Fibroblast of skin of right quadriceps (primary cell): ENCODE measurements at regions not wholly inside any gene's neighbourhood (a gene's known extent, or its start where the extent isn't known, plus 50 kb on each side); places are given as distances from the start of the nearest gene placed in this dataset.
A peak's percentile ranks its signal among the peaks of the same experiment; 100 is the strongest.

Source experiments
- DNase-seq: peaks from one replicate; pipeline ENCODE4 v3.0.0-alpha.2; 2013

DNA sequence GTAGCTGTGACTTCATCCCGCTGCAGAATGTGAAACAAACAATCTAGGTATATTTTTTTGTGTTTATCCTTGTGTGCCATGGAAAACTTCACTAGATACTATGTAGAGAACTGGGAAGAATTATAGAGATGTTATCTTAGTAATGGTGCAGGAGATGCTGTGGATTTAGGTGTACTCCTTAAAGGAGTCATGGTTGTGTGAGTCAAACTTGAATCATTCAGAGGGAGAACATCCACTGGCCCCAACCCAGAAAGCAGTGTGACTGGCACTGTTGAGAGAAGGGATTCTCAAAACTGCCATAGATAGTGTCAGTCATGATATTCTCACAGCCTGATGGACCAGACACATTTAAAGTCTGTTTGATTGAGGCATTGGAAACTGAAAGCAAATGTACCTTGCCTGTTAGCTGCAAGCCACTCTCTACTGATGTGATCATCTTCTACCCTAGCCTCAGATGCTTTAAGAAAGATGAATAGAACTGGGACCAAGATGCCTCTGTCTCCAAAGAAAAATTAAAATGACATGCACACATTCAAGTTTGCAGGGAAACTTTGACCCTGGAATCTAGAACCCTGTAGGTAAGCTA is 754.6 kb downstream of the MRPL39 start:
- no peak for DNase-seq

DNA sequence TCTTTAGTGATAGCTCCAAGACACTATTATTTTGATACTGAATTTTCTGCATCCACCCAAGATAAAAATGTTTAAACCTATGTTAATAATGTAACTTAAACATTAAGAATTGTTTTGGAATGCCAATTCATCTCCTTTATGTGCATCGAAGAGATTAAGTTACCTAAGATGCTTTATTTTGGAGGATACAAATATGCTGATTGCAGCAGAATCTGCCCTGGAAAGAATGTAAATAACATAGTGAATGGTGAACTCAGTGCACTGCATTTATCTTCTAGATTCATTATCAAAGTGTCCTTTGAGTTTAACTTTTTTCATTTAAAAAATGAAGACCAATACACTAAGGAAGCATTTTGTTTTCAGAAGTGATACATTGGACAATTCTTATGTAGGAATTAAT is 757.2 kb downstream of the MRPL39 start:
- no peak for DNase-seq

DNA sequence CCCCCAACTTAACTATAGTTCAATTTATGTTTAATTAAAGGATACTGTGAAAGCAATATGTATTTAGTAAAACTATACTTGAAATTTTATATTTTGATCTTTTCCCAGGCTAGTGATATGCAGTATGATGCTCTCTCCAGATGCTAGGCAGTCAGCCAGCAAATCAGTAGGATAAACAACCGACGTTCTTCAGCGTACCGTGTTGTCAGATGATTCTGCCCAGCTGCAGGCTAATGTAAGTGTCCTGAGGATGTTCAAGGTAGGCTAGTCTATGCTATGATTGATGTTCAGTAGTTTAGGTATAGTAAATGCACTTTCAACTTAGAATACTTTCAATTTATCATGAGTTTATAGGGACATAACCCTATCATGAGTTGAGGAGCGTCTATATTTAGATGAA is 762.6 kb downstream of the MRPL39 start:
- no peak for DNase-seq

DNA sequence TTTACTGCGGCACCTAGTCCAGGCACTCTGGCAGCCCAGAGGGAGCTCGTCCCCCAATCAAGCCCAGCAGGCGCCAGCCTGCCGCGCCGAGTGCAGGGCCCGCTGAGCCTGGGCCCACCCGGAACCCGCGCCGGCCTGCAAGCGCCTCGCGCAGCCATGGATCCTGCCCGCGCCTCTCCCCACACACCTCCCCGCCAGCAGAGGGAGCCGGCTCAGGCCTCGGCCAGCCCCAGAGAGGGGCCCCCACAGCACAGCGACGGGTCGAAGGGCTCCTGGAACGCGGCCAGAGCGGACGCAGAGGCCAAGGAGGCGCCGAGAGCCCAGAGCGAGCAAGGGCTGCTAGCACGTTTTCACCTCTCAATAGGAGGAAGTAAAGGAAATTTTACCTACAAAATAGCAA is 767.0 kb downstream of the MRPL39 start:
- DNase-seq, result no peak

DNA sequence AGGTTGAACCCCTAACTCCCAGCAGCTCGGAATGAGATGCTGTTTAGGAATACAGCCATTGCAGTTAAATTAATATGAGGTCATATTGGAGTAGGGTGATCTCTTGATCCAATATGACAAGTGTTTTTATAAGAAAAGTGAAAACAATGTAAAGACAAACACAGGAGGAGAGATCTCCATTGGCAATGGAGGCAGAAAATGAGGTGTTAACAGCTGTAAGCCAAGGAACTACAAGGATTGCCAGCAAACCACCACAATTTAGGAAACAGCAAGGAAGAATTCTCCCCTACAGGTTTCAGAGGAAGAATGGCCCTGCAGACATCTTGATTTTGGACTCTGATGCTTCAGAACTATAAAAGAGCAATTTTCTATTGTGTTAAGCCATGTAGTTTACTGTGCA is 774.3 kb downstream of the MRPL39 start:
- no peak for DNase-seq

DNA sequence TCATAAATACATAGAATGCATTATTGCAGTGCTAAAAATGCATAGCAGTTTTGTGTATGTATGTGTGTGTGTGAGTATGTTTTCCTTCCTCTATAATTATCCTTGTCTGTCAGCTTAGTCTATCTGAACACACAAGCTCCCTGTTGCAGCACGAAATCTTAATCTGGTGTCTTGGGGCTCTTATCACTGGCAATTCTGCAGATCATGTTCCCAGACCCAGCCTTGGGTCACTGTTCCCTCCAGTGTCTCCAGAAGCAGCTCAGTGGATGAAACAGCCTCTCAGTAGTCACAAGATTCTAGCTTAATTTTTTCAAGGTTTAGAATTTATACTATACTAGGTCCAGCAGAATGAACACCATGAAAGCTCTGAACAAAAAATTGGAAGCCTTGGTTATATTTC is 777.9 kb downstream of the MRPL39 start:
- no peak for DNase-seq

DNA sequence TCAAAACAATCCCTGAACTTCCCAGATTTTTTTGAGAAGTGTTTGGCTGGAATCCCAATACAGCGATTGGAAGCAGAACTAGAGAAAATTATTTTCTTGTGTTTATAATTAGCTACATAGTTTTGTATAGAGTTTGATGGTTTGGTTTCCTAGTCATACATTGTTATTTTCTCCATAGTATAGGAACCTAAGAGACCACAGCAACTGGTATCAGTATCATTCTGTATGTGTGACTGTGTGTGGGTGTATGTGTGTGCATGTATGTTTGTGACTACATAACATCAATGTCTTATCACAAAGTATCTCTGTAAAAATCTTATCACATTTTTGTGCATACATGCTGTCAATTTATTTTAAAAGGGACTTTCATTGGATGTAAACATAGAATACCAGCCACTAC is 780.5 kb downstream of the MRPL39 start:
- no peak for DNase-seq

DNA sequence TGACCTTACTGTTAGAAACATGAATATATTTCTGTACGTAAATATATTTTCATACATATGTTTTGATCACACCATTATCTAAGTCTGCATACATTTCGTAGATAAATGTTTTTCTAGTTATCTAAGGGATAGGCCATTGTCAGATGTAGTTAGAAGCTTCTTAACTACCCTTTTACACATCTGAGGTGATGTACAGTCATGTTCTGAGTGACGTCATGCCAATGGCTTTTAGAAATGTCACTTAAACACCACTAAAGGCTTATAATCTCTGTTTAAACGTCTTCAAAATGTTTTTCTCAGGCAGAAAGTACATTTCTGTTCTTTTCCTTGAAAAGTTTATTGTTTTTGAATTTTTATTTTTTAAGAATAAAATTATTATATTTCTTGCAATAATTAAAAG is 781.9 kb downstream of the MRPL39 start:
- no peak for DNase-seq

DNA sequence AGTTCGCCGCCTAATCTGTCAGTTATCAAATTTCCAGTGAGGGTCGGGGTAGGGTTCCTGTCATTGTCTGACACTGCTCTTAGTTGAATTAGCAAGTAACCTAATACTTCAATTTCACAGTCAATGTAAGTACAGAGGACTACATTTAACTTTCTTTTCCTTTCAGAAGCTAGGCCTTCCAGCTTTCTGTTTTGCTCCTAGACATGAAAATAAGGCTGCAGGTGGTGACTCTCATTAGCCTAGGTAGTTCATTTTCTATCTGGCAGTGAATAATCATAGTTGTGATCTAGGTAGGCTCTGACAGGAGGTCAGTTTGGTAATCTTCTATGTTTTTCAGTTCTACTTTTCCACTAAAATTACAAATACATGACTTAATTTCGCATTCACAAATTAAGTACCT is 783.1 kb downstream of the MRPL39 start:
- DNase-seq, result no peak

DNA sequence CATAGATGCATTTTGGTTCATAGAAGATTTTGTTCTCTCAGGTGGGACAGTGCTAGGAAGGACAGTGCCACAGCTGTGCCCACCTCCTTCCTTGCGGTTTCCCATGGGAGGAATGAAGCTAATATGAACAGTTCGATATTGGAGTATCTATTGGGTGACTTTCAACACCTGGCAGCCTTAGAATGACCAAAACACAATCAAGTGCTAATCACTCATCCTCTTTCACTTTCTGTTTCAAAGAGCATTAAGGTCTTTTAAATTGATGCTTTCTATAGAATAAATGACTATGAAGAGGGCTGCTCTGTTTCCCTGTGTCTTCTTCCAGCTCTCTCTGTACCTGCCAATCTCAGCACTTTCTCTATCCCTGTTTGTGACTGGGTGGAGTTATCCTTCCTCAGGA is 784.0 kb downstream of the MRPL39 start:
- no peak for DNase-seq

DNA sequence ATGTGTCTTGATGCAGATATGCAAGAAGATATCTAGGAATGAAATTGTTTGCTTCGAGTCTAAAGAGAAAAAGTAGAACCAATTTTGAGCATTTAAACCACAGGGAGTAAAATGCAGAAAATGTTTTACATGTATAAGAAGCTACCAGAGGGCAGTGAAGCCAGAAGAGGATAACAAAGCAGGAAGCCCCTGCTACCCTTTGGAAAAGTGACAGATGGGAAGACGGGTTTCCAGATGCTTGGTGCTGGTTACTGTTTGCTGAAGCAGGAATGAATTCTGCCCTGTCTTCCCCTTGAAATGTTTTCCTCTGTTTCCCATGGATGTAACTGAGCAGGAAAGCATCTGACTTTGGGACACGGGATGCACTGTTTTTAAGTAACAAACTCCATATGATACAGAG is 822.2 kb downstream of the MRPL39 start:
- DNase-seq, result no peak

DNA sequence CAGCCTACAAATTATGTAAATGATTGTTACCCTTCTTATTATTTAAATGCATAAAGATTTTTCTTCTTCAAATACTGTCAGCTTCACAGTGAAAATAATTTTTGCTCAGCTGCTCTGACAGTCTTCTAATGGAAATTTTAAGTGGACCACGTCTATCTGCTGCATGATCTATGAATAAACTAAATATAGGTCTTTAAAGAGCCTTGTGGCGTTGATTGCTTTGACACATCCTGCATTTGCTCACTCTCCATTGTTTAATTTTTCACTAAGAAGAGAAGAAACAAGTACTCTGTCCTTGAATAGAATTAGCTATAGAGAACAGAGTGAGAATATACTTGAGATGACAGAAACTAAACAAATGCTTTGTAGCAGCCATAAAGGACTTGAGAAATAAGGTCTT is 826.1 kb downstream of the MRPL39 start:
- no peak for DNase-seq

DNA sequence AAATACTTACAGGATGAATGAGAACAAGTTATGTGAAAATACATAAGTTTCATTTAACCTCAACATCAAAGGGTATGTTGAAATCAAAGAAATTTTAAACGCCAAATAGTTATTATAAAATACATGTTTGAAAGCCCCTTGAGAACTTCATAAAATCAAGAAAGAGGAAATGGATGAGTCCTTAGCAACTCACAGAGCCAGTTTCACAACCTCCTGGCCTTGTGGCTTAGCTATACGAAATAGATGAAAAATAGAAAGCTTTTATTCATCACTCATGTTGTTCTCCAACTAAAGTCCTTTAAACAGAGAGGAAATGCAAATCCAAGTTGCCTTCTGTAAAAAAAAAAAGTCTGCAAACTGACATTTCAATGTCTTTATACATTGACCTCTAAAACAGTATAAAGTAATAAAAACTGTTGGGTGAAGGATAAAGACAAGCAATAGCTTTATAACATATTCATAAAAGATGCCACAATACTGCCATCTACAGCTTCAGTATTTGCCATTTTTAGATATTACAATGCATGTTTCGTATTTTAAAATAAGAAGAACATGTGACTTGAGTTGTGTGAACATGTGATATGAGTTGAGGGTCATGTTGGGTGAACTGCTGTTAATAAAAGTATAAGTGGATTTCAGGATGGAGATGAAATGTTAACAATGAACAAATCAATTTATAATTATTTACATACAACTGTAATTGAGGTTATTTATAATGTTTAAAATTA is 847.8 kb downstream of the MRPL39 start:
- no peak for DNase-seq

DNA sequence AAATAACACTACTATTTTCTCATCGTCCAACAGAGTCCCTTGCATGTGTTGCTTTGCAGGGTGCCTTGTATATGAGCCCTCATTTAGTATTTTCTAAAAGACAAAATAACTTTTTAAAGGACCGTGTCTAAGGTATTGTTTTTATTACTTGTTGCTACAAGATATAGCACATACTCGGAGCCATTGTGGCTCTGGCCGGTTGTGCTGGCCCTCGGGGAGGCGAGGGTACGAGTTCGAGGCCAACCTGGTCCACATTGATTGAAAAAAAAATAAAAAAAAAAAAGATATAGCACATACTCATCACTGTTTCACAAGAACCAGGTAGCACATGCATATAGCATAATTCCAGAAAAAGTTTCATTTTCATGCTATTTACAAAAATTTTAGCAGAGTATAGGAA is 869.2 kb downstream of the MRPL39 start:
- no peak for DNase-seq

DNA sequence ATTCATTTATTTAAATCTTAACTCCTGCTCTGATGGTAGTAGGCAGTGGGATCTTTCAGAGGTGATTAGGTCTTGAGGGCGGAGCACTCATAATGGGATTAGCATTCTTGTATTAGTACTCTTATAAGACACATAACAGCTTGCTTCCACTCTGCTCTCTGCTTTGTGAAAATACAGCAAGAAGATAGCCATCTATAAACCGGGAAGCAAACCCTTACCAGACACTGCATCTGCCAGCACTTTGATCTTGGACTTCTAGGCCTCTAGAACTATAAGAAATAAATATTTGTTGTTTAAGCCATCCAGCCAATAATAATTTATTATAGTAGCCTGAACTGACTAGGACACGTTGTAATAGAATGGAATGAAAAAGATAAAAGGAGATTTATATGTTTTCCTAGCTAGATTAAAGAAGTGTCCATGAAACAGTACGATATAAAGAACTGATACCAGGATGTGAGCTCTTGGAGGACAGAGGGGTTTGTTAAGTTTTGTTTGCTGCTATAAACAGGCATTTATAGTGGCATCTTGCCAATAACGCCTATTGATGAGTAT is 869.9 kb downstream of the MRPL39 start:
- DNase-seq, result no peak

DNA sequence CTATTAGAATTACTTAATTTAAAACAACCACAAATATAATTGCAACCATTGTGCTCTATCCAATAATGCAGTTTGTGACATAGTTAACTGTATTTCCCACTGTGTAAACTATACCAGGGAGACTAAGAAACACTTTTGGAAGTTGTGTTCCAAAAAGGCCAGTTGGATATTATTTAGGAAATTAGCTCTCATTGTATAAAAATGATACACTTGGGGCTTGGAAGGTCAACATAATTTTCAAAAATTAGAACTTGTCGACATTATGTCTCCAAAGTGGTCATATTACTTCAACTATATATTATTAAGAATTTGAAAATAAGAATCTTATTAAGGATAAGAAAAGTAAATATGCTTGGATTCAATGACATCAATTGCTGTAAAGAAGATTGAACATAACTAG is 876.6 kb downstream of the MRPL39 start:
- no peak for DNase-seq

DNA sequence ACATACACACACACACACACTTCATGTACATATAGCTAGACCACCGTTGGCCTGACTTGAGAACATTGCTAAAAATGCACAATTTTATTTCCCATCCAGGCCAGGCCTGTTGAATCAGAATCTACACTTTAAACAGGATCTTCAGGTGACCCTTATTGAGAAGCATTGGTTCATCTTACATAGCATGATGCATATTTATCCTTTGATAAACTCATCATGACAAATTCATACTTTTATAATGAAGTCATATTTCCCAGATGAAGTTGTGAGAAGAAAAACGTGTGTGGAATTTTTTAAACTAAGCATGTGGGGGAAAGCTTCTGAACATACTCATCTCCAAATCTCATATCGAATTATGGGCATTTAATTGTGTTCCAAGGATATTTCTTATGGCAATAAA is 877.7 kb downstream of the MRPL39 start:
- peak; percentile 45 for DNase-seq

DNA sequence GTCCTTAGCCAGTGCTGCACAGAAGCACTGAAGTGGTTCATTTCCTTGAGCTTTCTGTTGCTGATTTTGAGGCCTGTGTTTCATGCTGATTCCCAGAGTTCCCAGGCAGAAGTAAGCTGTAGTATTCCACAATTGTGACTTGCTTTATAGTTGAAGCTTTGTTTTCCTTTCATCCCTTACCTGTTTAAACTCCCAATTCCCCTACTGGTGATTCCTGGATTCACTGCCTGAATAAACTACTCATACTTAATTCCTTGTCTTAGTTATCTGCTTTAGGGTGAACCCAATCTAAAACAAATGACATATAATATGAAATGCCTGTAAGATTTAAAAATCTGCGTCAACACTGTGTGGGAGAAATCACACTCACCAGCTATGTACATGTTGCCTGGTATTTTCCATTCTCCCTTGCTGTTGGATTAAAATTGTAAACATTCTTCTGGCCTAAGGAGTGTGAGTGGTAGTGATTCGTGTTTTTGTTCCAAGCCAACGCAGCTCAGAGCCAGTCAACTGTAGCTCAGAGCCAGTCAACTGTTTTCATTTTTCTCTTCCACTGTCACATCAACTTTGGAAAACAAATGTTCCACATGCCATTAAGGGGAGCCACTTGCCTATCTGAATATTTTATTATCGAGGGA is 879.4 kb downstream of the MRPL39 start:
- peak; percentile 20 for DNase-seq

DNA sequence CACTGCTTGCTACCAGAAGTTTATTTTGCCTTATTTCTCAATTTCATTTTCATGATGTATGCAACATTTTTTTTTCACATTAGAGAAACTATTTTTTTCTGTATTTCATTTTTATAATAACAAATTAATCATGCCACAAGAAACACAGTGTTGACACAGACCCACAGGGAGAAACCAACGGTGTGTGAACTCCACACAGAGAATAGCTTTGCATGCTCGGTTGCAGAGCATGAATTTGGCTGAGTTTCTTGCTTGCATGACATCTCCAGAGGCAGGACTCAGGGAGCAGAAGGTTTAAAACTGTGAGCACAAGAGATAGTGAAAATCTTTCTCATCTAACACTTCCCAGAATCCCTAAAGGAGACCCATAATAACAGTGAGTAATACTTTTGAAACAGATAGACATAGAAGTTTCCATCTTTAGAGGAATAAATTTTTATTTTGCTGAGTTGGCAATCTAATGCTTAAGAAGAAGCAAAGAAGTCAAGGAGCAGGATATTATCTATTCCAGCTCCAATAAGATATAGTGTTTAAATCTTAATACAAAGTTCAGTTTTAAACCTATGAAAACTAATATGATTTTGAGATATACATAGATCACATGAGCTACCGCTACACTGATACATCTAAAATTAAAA is 890.9 kb downstream of the MRPL39 start:
- peak; percentile 19 for DNase-seq

DNA sequence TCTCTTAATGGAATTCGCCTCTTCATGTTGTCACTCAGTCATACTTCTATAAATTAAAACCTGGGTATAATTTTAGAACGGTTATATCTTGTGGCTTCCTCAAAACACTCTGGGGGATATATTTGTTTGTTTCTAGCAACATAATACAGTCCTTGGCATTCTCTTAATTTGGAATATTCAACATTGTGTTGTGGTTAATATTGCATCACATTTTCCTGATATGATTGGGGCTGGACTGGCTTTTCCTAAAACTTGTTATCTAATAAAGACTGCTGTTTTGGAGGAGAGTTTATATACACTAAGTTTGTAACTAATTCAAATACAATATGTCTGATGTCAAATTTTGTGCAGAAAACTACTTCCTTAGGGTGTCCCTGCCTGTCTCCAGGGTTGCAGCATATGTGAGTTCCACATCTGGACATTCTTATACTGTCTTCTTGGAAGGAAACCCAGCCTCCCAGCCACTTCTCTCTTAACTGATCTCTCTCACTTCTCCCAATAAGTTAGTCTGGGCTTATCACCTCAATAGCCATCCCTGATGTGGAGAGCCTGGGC is 892.6 kb downstream of the MRPL39 start:
- no peak for DNase-seq

DNA sequence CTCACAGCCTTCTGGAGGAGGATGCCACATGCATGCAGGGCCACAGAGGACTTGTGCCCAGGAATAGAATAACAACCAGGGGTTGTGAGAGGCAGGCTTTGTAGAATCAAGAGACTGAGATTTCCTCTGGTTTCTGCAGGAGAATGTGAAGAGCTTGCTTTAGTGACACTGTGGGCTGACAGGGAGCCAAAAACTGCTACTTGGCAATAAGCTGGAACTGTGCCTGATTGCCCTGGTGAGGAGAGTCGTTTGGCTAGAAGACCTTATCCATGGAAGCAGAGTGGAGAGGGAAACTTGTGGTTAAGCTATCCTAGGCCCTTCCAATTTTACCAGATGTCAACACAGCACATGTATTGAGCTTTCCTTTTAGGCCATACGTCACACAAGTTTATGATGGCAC is 902.1 kb downstream of the MRPL39 start:
- DNase-seq, result no peak

DNA sequence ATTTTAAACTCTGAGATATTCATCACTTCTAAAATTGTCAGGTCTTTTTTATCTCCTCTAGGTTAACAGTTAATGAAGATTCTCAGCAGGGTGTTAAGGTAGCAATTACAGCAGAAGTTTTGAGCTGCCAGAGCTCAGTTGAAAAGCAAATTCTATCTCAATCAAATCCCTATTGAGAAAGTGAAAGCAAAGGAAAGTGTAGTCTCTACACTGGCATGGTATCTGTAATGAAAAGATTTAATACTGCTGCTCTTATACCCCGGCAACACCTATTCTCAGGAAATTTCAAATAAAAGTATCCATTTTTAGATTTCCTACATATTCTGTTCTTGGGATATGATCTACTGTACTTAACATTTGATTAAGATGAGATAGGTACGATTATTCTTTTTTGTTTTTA is 913.5 kb downstream of the MRPL39 start:
- no peak for DNase-seq

DNA sequence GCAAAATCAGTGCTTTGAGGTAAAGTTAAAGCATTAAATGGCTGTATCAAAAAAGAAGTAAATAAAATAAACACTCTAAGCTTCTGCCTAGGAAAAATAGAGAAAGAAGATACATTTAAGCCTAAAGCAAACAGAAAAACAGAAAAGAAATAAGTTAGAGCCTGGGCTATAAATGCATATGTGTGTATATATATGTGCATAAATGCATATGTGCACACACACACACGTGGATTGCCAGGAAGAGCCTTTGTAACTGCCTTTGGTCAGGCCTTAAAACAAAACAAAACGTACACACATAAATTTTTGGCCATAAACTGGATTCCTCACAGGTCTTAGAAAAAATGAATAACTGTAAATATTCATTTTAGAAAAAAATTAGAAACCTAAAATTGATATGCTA is 925.8 kb downstream of the MRPL39 start:
- no peak for DNase-seq

DNA sequence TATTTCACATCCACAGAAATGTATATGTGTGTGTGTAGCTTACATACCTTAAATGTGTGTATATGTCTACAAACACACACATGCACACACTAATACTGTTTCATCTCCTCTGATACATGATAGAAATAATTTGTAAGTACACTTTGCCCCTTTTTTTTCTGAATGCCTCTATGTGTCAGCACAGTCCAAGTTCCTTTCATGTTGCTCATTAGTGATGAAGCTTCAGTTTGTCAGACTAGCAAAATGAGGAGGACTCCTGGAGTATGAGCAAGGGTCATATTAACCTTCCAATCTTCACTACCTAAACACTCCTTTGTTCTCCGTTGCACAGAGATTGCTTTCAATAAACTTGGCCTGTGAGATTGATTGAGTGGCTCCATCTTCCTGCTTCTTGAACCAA is 935.4 kb downstream of the MRPL39 start:
- DNase-seq, result peak; percentile 1
